Activated CD8-positive, alpha-beta memory T cell treated with anti-CD3 and anti-CD28 coated beads for 48 hours (primary cell): ENCODE measurements at regions not wholly inside any gene's neighbourhood (a gene's known extent, or its start where the extent isn't known, plus 50 kb on each side); places are given as distances from the start of the nearest gene placed in this dataset.

Experiments
- DNase-seq, 3 experiments: peaks; one replicate each; pipeline ENCODE4 v3.0.0-alpha.2; 2020; ENCODE audit warnings: low read depth in 2 of 3, low spot score in 2 of 3

GRCh38 chr10:130455791-130456190 lies 319.6 kb downstream of the GLRX3 start:
- no peak for DNase-seq

- DNase-seq, result no peak
Observed at GRCh38 chr10:130456616-130457015, 320.4 kb downstream of the GLRX3 start.

- no peak for DNase-seq
Observed at GRCh38 chr10:130458509-130458908, 322.3 kb downstream of the GLRX3 start.

GRCh38 chr10:130459011-130459410 lies 322.8 kb downstream of the GLRX3 start:
- no peak for DNase-seq

GRCh38 chr10:130459851-130460490 lies 323.8 kb downstream of the GLRX3 start:
- no peak for DNase-seq

- DNase-seq, result no peak
Observed at GRCh38 chr10:130461631-130462030, 325.4 kb downstream of the GLRX3 start.

- DNase-seq, result no peak
Observed at GRCh38 chr10:130463104-130463875, 327.1 kb downstream of the GLRX3 start.

GRCh38 chr10:130463876-130464364 lies 327.7 kb downstream of the GLRX3 start:
- no peak for DNase-seq

- DNase-seq, result no peak
Observed at GRCh38 chr10:130464426-130464825, 328.2 kb downstream of the GLRX3 start.

- no peak for DNase-seq
Observed at GRCh38 chr10:130466271-130466997, 330.2 kb downstream of the GLRX3 start.

- DNase-seq, result no peak
Observed at GRCh38 chr10:130470286-130470685, 334.1 kb downstream of the GLRX3 start.

- DNase-seq, result no peak
Observed at GRCh38 chr10:130470973-130471372, 334.8 kb downstream of the GLRX3 start.

- no peak for DNase-seq
Observed at GRCh38 chr10:130471486-130471885, 335.3 kb downstream of the GLRX3 start.

GRCh38 chr10:130472236-130472635 lies 336.0 kb downstream of the GLRX3 start:
- no peak for DNase-seq

GRCh38 chr10:130474591-130474990 lies 338.4 kb downstream of the GLRX3 start:
- DNase-seq, result no peak

GRCh38 chr10:130477360-130477759 lies 341.2 kb downstream of the GLRX3 start:
- no peak for DNase-seq

- no peak for DNase-seq
Observed at GRCh38 chr10:130479146-130479545, 343.0 kb downstream of the GLRX3 start.

- DNase-seq, result no peak
Observed at GRCh38 chr10:130479926-130480325, 343.7 kb downstream of the GLRX3 start.

- DNase-seq, result no peak
Observed at GRCh38 chr10:130480491-130480890, 344.3 kb downstream of the GLRX3 start.

GRCh38 chr10:130481076-130481930 lies 345.1 kb downstream of the GLRX3 start:
- DNase-seq, result no peak

GRCh38 chr10:130481936-130482335 lies 345.7 kb downstream of the GLRX3 start:
- DNase-seq, result no peak
